A549 (cell line): ENCODE measurements at regions not wholly inside any gene's neighbourhood (a gene's known extent, or its start where the extent isn't known, plus 50 kb on each side); places are given as distances from the start of the nearest gene placed in this dataset.
A peak's percentile ranks its signal among the peaks of the same experiment; 100 is the strongest.

Experiments used
- ATAC-seq, 2 experiments: fragments of 200-7000 bp in 1 of 2; fragments of >200 bp in 1 of 2; cut with Nextera tagmentation in 1 of 2; cut with Tn5 transposase in 1 of 2; 3 replicates each; pipeline versions ENCODE4 v1.8.0 to v1.9.1; 2018 to 2020; ENCODE audit warnings: mild to moderate bottlenecking in 1 of 2, moderate library complexity in 1 of 2
- CTCF ChIA-PET: fragments of 300-600 bp; sonication (Branson Sonifier 250); formaldehyde crosslinking; extraction: SDS; loops from one replicate; lab custom pipeline; 2021; ENCODE audit warnings: antibody characterized with exemption, inconsistent platforms; lab: Yijun Ruan, JAX
- POLR2A ChIA-PET: fragments of 350-600 bp; formaldehyde crosslinking; extraction: SDS; loops from one replicate; lab custom pipeline; 2021; ENCODE audit warnings: antibody characterized with exemption, inconsistent platforms; lab: Yijun Ruan, JAX
- DNase-seq, 2 experiments: peaks; one replicate each; pipeline versions ENCODE4 v3.0.0 to v3.0.0-alpha.2; 2011 to 2016; ENCODE audit warnings: low read depth in 1 of 2, low spot score in 1 of 2
- FAIRE-seq: peaks from 2 replicates; lab custom pipeline; 2011; peaks lifted over from hg19 to GRCh38; lab: Jason Lieb, UNC
- H3K27ac ChIP-seq, 2 experiments: fragments of >200 bp; sonication (Bioruptor Twin); formaldehyde crosslinking; 3 replicates each; pipeline ENCODE4 v1.5.1; 2016 to 2017
- H3K4me1 ChIP-seq: fragments of >200 bp; sonication (Bioruptor Twin); formaldehyde crosslinking; 3 replicates; pipeline ENCODE4 v1.6.1; 2016
- H3K4me2 ChIP-seq: fragments of >200 bp; sonication (Bioruptor Twin); formaldehyde crosslinking; 3 replicates; pipeline ENCODE4 v1.6.1; 2016
- H3K4me3 ChIP-seq: fragments of >200 bp; sonication (Bioruptor Twin); formaldehyde crosslinking; 3 replicates; pipeline ENCODE4 v1.5.1; 2016
- H3K9me3 ChIP-seq: fragments of >200 bp; sonication (Bioruptor Twin); formaldehyde crosslinking; 3 replicates; pipeline ENCODE4 v1.6.1; 2016
- CBX2 ChIP-seq: fragments of 200-600 bp; sonication (generic); IDR thresholded peaks from 2 replicates; pipeline ENCODE4 v1.6.1; 2016; ENCODE audit warnings: low read depth, mild to moderate bottlenecking, borderline replicate concordance
- CBX8 ChIP-seq: fragments of 200-600 bp; sonication (generic); IDR thresholded peaks from 2 replicates; pipeline ENCODE4 v1.6.1; 2016
- EHF ChIP-seq: fragments of 250-450 bp; sonication (Bioruptor Pico); IDR thresholded peaks from 2 replicates; pipeline ENCODE4 v1.5.0; 2020; ENCODE audit warnings: mild to moderate bottlenecking
- EHMT2 ChIP-seq: fragments of 200-600 bp; sonication (generic); IDR thresholded peaks from 2 replicates; pipeline ENCODE4 v1.6.1; 2016; ENCODE audit warnings: antibody characterized with exemption, low read depth, mild to moderate bottlenecking, moderate library complexity
- FOSL2 ChIP-seq, 2 experiments: fragments of 450-650 bp in 1 of 2; fragments of >200 bp in 1 of 2; sonication (Bioruptor Twin) in 1 of 2; formaldehyde crosslinking; IDR thresholded peaks; 2 replicates each; pipeline versions ENCODE4 v1.5.0 to v1.6.1; 2016 to 2020; ENCODE audit warnings: mild to moderate bottlenecking in 1 of 2, moderate library complexity in 1 of 2
- GATA3 ChIP-seq: IDR thresholded peaks from 2 replicates; pipeline ENCODE4 v1.6.1; 2012; ENCODE audit warnings: borderline replicate concordance
- HMGXB4 ChIP-seq: fragments of 250-450 bp; sonication (Bioruptor Pico); IDR thresholded peaks from 2 replicates; pipeline ENCODE4 v1.5.0; 2021; ENCODE audit warnings: mild to moderate bottlenecking, moderate library complexity, borderline replicate concordance
- HOXA7 ChIP-seq: fragments of 250-450 bp; sonication (Bioruptor Pico); IDR thresholded peaks from 2 replicates; pipeline ENCODE4 v1.5.0; 2020; ENCODE audit warnings: mild to moderate bottlenecking, moderate library complexity
- HOXB13 ChIP-seq: fragments of 250-450 bp; sonication (Bioruptor Pico); IDR thresholded peaks from 2 replicates; pipeline ENCODE4 v1.5.0; 2020; ENCODE audit warnings: low read depth, mild to moderate bottlenecking, moderate library complexity
- HOXB5 ChIP-seq: fragments of 250-450 bp; sonication (Bioruptor Pico); IDR thresholded peaks from 2 replicates; pipeline ENCODE4 v1.5.0; 2020; ENCODE audit warnings: mild to moderate bottlenecking, moderate library complexity
- JUNB ChIP-seq: fragments of >200 bp; sonication (Bioruptor Twin); formaldehyde crosslinking; IDR thresholded peaks from 2 replicates; pipeline ENCODE4 v1.6.1; 2016
- KDM5A ChIP-seq: fragments of 200-600 bp; sonication (generic); IDR thresholded peaks from 2 replicates; pipeline ENCODE4 v1.6.1; 2016; ENCODE audit warnings: antibody characterized with exemption, mild to moderate bottlenecking
- MAX ChIP-seq: IDR thresholded peaks from 2 replicates; pipeline ENCODE4 v1.6.1; 2012
- MAZ ChIP-seq: fragments of 150-350 bp; IDR thresholded peaks from 2 replicates; pipeline ENCODE4 v1.6.1; 2014; ENCODE audit warnings: antibody characterized with exemption, low read depth, low read length, borderline replicate concordance
- NFE2L2 ChIP-seq: fragments of 150-350 bp; conservative IDR thresholded peaks from 2 replicates; pipeline ENCODE4 v1.6.1; 2014; ENCODE audit warnings: low read length
- NR3C1 ChIP-seq: fragments of >200 bp; sonication (Bioruptor Twin); formaldehyde crosslinking; IDR thresholded peaks from 3 replicates; pipeline ENCODE4 v1.6.1; 2017
- PHF8 ChIP-seq: fragments of 200-600 bp; sonication (generic); IDR thresholded peaks from 2 replicates; pipeline ENCODE4 v1.6.1; 2016; ENCODE audit warnings: low read depth, mild to moderate bottlenecking, antibody characterized with exemption, moderate library complexity, borderline replicate concordance
- POLR2A ChIP-seq: IDR thresholded peaks from 2 replicates; pipeline ENCODE4 v1.6.1; 2012; ENCODE audit warnings: mild to moderate bottlenecking, low read length
- RAD21 ChIP-seq, 2 experiments: fragments of >200 bp in 1 of 2; sonication (Bioruptor Twin) in 1 of 2; formaldehyde crosslinking in 1 of 2; IDR thresholded peaks in 1 of 2; conservative IDR thresholded peaks in 1 of 2; 2 replicates in 1 of 2; 3 replicates in 1 of 2; pipeline ENCODE4 v1.6.1; 2012 to 2018; ENCODE audit warnings: inconsistent platforms in 1 of 2
- RFX5 ChIP-seq: fragments of 450-650 bp; IDR thresholded peaks from 2 replicates; pipeline ENCODE4 v1.7.1; 2014; ENCODE audit warnings: antibody characterized with exemption, mild to moderate bottlenecking, moderate library complexity
- RNF2 ChIP-seq: fragments of 200-600 bp; sonication (generic); IDR thresholded peaks from 2 replicates; pipeline ENCODE4 v1.6.1; 2016; ENCODE audit warnings: low read depth, mild to moderate bottlenecking, antibody characterized with exemption, moderate library complexity, borderline replicate concordance
- SMC3 ChIP-seq: fragments of >200 bp; sonication (Bioruptor Twin); formaldehyde crosslinking; IDR thresholded peaks from 3 replicates; pipeline ENCODE4 v1.6.1; 2018; ENCODE audit warnings: inconsistent platforms
- ZC3H11A ChIP-seq: fragments of 450-650 bp; IDR thresholded peaks from 2 replicates; pipeline ENCODE4 v1.6.1; 2014; ENCODE audit warnings: antibody characterized with exemption, mild to moderate bottlenecking
- ZFP36 ChIP-seq: fragments of 450-650 bp; IDR thresholded peaks from 2 replicates; pipeline ENCODE4 v1.6.1; 2014; ENCODE audit warnings: borderline replicate concordance; ENCODE audit not compliant: partially characterized antibody
- WGBS: methylation state at CpG from one replicate; pipeline ENCODE4 v1.1.6; 2017; ENCODE audit errors: missing lambda C conversion rate; 5-methylcytosine and 5-hydroxymethylcytosine counted together
- TF ChIP-seq, protein P1 (sequence below): fragments of >200 bp; sonication (Bioruptor Twin); formaldehyde crosslinking; IDR thresholded peaks from 3 replicates; pipeline ENCODE4 v1.5.1; 2016

GRCh38 chr9:107597743-107598217 is 108.2 kb upstream of the KLF4 start:
- DNase-seq, result no peak
- Histone ChIP-seq H3K4me3 (no peak overlapping the region), H3K27ac (peak overlapping the region in 1 of 2 experiments; percentile 1; a peak in 1 of 6 replicates), H3K4me1 (no peaks in the 10 kb centered on the region), H3K9me3 (no peaks in the 10 kb centered on the region)
- ChIA-PET POLR2A (no interaction called here), CTCF (interaction anchor here (1.2 kb wide), 1 partner anchor 110 kb away, joined by 3 read pairs; no protein-coding TSS in a partner anchor)
- 76% methylated on average over 7 of the region's 7 CpGs for WGBS
- no peak for FAIRE-seq
- TF ChIP-seq MAZ (no peak), RAD21 (conservative IDR thresholded peaks at IDR 0.05 in 1 of 2, IDR thresholded peaks at IDR 0.05 in 1 of 2) (no peak), HOXA7 (CRISPR knock-in tag) (no peak), PHF8 (no peak), HMGXB4 (no peak), GATA3 (no peak), NR3C1 (no peak), NFE2L2 (no peak), HOXB5 (no peak), JUNB (no peak), EHF (CRISPR knock-in tag) (no peak)
- TF ChIP-seq, all 56 proteins: peak for 0
- ATAC-seq, result no peak
- no peak overlapping the region for H3K4me2 ChIP-seq

DNA sequence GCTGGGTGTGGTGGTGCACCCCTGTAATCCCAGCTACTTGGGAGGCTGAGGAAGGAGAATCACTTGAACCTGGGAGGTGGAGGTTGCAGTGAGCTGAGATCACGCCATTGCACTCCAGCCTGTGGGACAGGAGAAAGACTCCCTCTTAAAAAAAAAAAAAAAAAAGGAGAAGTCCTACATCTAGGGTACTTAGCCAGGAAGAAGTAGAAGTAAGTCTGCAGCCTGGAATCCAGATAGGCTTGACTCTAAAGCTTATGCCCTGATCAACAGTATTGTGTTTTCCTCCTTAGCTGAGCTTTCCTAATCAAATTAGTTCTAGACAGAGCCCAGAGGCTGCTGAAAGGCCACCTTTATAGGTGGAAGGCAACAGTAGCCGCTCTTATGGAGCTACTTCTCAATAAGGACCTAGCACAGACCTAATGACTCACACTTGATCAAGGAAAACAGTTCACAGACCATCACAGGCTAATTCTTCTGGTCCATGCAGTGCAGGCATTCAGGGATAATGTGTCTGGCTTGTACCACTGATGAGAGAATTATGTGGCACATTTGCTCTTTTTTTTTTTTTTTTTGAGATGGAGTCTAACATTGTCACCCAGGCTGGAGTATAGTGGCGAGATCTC is 105.5 kb upstream of the KLF4 start:
- CTCF ChIA-PET, result interaction anchor here (0.7 to 2.2 kb wide), 4 partner anchors 8 to 971 kb away, joined by 3 to 8 read pairs (median 4); no protein-coding TSS in a partner anchor

GRCh38 chr9:107593224-107593870 is 103.8 kb upstream of the KLF4 start:
- WGBS, result 61% methylated on average over 3 of the region's 3 CpGs
- H3K27ac ChIP-seq, result no peak overlapping the region
- no peaks in the 10 kb centered on the region for H3K4me1 ChIP-seq
- TF ChIP-seq, protein P1, sequence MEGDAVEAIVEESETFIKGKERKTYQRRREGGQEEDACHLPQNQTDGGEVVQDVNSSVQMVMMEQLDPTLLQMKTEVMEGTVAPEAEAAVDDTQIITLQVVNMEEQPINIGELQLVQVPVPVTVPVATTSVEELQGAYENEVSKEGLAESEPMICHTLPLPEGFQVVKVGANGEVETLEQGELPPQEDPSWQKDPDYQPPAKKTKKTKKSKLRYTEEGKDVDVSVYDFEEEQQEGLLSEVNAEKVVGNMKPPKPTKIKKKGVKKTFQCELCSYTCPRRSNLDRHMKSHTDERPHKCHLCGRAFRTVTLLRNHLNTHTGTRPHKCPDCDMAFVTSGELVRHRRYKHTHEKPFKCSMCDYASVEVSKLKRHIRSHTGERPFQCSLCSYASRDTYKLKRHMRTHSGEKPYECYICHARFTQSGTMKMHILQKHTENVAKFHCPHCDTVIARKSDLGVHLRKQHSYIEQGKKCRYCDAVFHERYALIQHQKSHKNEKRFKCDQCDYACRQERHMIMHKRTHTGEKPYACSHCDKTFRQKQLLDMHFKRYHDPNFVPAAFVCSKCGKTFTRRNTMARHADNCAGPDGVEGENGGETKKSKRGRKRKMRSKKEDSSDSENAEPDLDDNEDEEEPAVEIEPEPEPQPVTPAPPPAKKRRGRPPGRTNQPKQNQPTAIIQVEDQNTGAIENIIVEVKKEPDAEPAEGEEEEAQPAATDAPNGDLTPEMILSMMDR, result no peak
- TF ChIP-seq RFX5, result no peak
- TF ChIP-seq MAX, result no peak
- TF ChIP-seq CBX8, result no peak
- TF ChIP-seq CBX2, result no peak
- TF ChIP-seq RNF2, result no peak
- TF ChIP-seq HOXB5, result no peak
- TF ChIP-seq FOSL2 (IDR thresholded peaks at IDR 0.05), result no peak
- no peak for TF ChIP-seq FOSL2 (CRISPR knock-in tag; IDR thresholded peaks at IDR 0.05)
- no peak for TF ChIP-seq SMC3
- no peak for TF ChIP-seq ZC3H11A
- H3K4me3 ChIP-seq, result no peak overlapping the region
- ChIA-PET CTCF (interaction anchor here (0.6 to 2.2 kb wide), 2 partner anchors 8 to 12 kb away, joined by 3 to 8 read pairs; no protein-coding TSS in a partner anchor), POLR2A (no interaction called here)
- H3K9me3 ChIP-seq, result no peaks in the 10 kb centered on the region
- no peak for FAIRE-seq
- no peak for DNase-seq
- no peak for ATAC-seq
- H3K4me2 ChIP-seq, result no peak overlapping the region

More for the DNA sequence above, 105.5 kb upstream of the KLF4 start:
- Histone ChIP-seq H3K4me2 (no peak overlapping the region), H3K27ac (no peak overlapping the region), H3K4me3 (no peak overlapping the region)
- no peak for TF ChIP-seq HOXB13 (CRISPR knock-in tag)
- no peak for TF ChIP-seq POLR2A
- no peak for TF ChIP-seq EHMT2
- TF ChIP-seq ZFP36, result no peak
- TF ChIP-seq HOXA7 (CRISPR knock-in tag), result no peak
- TF ChIP-seq KDM5A, result no peak
- TF ChIP-seq, all 56 proteins: peak for 0
- WGBS, result 53% methylated on average over 3 of the region's 3 CpGs
- no peak for ATAC-seq
- H3K9me3 ChIP-seq, result no peaks in the 10 kb centered on the region
- POLR2A ChIA-PET, result no interaction called here
- no peak for FAIRE-seq
- no peak for DNase-seq
- H3K4me1 ChIP-seq, result no peaks in the 10 kb centered on the region
